GM12873 (cell line): ENCODE measurements at regions not wholly inside any gene's neighbourhood (a gene's known extent, or its start where the extent isn't known, plus 50 kb on each side); places are given as distances from the start of the nearest gene placed in this dataset.

Experiments
- TF ChIP-seq, protein P1 (sequence below): IDR thresholded peaks from 2 replicates; pipeline ENCODE4 v1.5.1; 2012; ENCODE audit warnings: low read depth, mild to moderate bottlenecking, moderate library complexity, low read length, control low read depth; ENCODE audit not compliant: insufficient read depth; ENCODE audit errors: missing control alignments

DNA sequence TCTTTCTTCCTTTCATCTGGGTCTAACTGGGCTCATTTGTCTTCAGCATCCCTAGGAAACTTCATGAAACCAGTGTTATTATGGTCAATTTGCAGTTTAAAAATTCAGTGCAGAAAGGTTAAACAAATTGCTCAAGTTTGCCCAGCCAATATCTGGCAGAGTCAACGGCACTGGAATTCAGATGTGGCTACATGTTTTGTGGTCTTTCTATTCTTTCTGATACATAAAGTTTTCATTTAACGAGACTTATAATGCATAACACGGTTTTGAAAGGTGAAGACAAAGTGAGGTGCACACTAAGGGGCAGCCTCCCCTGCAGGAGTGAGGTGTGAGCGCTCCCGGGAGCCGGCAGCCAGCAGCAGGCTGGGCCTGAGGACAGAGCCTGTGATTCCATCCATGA is 164.6 kb downstream of the RTP5 start:
- TF ChIP-seq, protein P1, sequence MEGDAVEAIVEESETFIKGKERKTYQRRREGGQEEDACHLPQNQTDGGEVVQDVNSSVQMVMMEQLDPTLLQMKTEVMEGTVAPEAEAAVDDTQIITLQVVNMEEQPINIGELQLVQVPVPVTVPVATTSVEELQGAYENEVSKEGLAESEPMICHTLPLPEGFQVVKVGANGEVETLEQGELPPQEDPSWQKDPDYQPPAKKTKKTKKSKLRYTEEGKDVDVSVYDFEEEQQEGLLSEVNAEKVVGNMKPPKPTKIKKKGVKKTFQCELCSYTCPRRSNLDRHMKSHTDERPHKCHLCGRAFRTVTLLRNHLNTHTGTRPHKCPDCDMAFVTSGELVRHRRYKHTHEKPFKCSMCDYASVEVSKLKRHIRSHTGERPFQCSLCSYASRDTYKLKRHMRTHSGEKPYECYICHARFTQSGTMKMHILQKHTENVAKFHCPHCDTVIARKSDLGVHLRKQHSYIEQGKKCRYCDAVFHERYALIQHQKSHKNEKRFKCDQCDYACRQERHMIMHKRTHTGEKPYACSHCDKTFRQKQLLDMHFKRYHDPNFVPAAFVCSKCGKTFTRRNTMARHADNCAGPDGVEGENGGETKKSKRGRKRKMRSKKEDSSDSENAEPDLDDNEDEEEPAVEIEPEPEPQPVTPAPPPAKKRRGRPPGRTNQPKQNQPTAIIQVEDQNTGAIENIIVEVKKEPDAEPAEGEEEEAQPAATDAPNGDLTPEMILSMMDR: no peak

DNA sequence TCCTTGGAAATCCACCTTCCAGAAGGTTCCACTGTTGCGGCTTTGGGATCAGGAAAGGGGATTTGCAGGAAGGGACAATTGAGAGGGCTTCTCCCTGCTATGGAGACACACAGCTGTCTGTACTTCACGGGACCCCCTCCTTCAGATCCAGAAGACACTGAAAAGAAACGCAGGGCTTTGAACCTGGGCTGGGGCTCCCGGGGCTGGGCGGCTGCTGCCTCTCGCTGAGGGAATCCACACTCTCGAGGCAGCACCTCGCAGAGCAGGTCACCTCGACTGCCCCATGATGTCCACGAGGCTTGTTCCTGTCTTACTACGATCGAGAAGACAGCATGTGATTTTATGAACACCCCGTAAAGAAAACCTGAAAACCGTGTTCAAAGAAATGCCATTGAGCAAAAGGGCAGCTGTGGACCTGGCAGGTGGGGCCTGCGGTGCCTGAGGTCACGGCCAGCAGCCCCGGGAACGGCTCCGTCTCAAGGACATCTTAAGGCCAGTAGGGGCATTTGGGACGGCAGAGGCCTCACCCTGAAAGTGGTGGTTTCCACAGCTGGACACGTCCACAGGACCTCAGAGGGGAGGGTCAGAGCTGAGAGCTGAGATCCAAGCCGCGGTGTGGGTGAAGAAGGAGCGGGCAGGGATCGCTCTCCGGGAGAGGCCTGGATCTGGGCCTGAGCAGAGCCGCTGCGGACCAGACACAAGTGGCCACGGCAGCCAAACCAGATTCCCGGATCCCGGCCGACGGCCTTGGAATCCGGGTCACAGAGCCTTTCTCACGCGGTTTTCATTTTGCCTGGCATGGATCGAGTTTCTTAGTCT is 165.7 kb downstream of the RTP5 start:
- TF ChIP-seq, protein P1: no peak

DNA sequence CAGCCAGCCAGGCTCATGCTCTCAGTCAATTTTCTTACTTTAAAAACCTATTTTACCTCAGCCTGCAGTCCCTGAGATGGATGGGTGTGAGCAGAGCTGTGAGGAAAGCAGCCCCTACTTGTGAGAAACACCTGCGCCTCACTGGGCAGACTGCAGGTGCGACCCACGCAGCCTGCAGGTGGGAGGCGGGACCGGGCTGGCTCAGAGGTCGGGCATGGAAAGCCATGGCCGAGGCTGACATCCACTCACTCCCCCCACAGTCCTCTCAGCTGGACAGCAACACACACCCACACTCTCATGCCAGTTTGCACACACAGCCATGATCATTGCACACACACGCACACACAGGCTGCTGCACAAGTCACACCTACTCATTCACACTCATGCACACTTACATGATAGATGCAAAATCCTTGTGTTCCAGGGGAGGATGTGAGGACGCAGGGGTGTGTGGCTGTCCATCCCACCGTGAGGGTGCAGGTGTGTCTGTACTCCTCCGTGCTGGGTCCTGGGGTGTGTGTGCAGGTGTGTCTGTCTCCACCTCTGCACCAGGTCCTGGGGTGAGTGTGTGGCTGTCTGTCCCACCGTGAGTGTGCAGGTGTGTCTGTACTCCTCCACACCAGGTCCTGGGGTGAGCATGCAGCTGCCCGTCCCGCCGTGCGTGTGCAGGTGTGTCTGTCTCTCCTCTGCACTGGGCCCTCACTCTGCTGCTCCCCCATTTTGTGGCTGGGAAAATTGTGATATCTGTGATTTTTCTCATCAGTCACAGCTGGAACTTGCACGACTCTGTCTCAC is 166.5 kb downstream of the RTP5 start:
- TF ChIP-seq, protein P1: no peak

DNA sequence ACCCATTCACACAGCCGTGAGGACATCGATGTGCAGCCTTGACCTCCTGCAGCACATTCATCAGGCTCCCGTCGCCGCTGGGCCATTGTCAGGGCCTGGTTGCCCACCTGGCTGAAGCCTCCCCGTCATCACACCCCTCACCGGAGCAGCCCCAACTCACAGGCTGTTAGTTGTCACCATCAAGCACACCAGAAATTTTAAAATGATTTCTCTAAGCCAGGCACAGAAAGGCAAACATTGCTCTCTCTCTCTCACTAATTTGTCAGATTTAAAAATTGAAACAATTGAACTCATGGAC is 167.1 kb downstream of the RTP5 start:
- TF ChIP-seq, protein P1: no peak

DNA sequence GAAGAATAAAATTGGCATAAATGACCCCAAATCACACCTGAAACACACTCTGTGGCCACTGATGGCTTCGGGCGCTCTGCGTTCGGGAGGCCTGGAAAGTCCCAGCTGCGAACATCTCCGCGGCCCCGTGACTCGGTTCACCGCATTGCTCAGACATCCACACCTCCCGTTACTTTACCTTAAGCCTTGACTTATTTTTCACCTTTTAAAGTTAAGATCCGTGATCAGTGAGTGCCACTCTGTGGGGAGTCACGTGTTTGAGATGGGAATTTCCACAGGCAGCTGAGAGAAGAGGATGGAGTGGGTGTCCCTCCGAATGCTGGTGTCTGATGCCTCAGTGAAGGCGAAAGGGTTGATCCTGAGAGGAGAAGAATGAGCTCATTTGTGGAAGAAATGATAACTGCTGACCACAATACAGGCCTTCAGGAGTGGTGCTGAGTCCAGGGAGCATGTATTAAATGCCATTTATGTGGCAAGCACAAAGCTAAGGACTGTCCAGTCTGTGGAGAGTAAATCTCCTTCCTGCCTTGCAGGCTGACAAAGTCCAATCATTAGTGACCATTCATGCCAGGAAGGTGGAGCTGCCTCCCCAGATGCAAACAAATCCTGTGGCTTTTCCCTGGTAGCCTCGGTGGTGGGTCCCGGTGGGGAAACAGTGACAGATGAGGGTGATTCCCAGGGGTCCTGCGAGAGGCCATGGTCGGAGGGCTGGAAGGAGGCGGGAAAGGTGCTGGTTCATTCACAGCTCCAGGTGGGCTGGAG is 168.8 kb downstream of the RTP5 start:
- TF ChIP-seq, protein P1: no peak

DNA sequence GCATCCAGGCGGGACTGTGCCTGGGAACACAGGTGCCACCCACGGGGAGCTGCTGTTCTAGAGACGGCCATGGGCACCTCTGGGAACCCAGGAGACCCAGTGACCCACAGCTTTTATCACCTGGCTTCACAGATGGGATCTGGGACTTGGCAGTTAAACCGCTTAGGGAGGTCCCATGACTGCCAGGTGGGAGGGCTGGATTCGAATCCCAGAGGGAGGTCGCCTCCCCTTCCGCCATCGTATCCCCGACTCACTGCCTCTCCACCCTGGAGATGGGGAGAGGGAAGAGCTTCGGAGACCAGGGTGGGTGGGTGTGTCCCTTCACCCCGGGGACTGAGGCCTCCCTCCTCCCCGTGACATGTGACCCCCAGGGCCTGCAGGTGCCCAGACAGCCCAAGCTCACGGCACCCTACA is 169.4 kb downstream of the RTP5 start:
- TF ChIP-seq, protein P1: no peak

DNA sequence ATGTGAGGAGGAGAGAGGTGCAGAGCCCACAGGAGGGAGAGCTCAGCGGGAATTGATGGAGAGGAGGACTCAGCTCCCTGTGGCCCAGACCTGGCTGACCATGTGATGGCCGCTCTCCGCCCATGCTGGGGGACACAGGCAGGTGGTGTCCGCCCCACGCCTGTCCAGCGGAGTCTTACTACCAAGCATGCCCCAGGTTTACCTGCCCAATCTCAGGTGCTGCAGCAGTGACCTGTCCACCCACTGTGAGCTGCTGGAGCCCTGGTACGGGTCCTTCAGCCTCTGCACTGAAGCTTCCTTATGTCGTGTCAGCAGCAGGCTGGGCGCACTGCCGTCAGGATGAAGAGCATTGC is 170.8 kb downstream of the RTP5 start:
- TF ChIP-seq, protein P1: no peak
